Ishikawa (cell line): ENCODE measurements at regions not wholly inside any gene's neighbourhood (a gene's known extent, or its start where the extent isn't known, plus 50 kb on each side); places are given as distances from the start of the nearest gene placed in this dataset.

Experiments
- CEBPB ChIP-seq: IDR thresholded peaks from 2 replicates; pipeline ENCODE4 v1.6.1; 2012
- CREB1 ChIP-seq: IDR thresholded peaks from 2 replicates; pipeline ENCODE4 v1.6.1; 2012; ENCODE audit warnings: low read depth
- EGR1 ChIP-seq: IDR thresholded peaks from 2 replicates; pipeline ENCODE4 v1.6.1; 2012
- EP300 ChIP-seq: IDR thresholded peaks from 2 replicates; pipeline ENCODE4 v1.6.1; 2012; ENCODE audit warnings: borderline replicate concordance
- FOXM1 ChIP-seq: IDR thresholded peaks from 2 replicates; pipeline ENCODE4 v1.6.1; 2012; ENCODE audit warnings: low read depth, borderline replicate concordance
- NFIC ChIP-seq: IDR thresholded peaks from 2 replicates; pipeline ENCODE4 v1.6.1; 2012
- RAD21 ChIP-seq: IDR thresholded peaks from 2 replicates; pipeline ENCODE4 v1.6.1; 2012; ENCODE audit warnings: low read depth
- TAF1 ChIP-seq: IDR thresholded peaks from 2 replicates; pipeline ENCODE4 v1.6.1; 2012; ENCODE audit warnings: low read depth, mild to moderate bottlenecking
- TCF12 ChIP-seq: IDR thresholded peaks from 2 replicates; pipeline ENCODE4 v1.6.1; 2012; ENCODE audit warnings: low read depth
- TEAD4 ChIP-seq: IDR thresholded peaks from 2 replicates; pipeline ENCODE4 v1.6.1; 2012
- USF1 ChIP-seq: IDR thresholded peaks from 2 replicates; pipeline ENCODE4 v1.6.1; 2012
- YY1 ChIP-seq: IDR thresholded peaks from 2 replicates; pipeline ENCODE4 v1.6.1; 2012; ENCODE audit warnings: low read depth
- ZBTB7A ChIP-seq: IDR thresholded peaks from 2 replicates; pipeline ENCODE4 v1.6.1; 2012; ENCODE audit warnings: low read depth
- TF ChIP-seq, protein P1 (sequence below): IDR thresholded peaks from 2 replicates; pipeline ENCODE4 v1.6.1; 2012
- TF ChIP-seq, protein P2 (sequence below): IDR thresholded peaks from 2 replicates; pipeline ENCODE4 v1.6.1; 2012; ENCODE audit warnings: low read depth, mild to moderate bottlenecking

DNA sequence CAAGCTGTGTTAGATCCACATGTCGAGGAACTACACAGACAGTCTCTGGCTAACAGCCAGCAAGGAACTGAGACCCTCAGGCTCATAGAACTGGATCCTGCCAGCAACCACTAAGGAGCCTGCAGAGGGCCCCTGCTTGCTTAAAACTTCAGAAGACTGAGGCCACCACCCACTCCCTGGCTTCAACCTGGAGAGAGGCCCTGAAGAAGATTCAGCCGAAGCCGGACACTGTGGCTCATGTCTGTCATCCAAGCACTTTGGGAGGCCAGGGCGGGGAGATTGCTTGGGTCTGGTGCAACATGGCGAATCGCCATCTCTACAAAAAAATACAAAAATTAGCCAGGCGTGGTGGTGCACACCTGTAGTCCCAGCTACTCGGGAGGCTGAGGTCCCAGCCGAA lies 92.6 kb upstream of the TMPRSS2 start:
- TF ChIP-seq EGR1 = no peak

DNA sequence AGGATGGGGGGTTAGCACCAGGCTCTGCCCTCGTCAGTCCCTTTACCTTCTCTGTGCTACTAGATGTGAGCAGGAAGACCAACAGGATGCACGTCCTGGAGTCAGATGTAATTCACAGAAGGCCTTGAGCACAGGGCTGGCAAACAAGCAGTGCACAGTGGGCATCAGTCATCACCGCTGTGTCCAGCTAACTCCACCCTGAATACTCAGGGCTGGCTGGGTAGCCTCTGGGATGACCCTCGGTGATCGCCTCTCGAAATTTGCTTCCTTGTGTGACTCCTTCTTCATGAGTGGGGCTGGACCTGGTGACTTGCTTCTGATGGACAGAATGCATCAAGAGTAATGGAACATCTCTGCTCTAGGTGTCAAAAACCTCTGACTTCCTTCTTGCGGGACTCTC lies 92.2 kb upstream of the TMPRSS2 start:
- TF ChIP-seq ZBTB7A (no peak), CEBPB (no peak), USF1 (no peak), FOXM1 (no peak), TAF1 (no peak), EGR1 (no peak), CREB1 (no peak), EP300 (no peak), YY1 (no peak), TCF12 (no peak), NFIC (no peak), TEAD4 (no peak), RAD21 (no peak)
- TF ChIP-seq, protein P1, sequence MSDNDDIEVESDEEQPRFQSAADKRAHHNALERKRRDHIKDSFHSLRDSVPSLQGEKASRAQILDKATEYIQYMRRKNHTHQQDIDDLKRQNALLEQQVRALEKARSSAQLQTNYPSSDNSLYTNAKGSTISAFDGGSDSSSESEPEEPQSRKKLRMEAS = no peak
- TF ChIP-seq, protein P2, sequence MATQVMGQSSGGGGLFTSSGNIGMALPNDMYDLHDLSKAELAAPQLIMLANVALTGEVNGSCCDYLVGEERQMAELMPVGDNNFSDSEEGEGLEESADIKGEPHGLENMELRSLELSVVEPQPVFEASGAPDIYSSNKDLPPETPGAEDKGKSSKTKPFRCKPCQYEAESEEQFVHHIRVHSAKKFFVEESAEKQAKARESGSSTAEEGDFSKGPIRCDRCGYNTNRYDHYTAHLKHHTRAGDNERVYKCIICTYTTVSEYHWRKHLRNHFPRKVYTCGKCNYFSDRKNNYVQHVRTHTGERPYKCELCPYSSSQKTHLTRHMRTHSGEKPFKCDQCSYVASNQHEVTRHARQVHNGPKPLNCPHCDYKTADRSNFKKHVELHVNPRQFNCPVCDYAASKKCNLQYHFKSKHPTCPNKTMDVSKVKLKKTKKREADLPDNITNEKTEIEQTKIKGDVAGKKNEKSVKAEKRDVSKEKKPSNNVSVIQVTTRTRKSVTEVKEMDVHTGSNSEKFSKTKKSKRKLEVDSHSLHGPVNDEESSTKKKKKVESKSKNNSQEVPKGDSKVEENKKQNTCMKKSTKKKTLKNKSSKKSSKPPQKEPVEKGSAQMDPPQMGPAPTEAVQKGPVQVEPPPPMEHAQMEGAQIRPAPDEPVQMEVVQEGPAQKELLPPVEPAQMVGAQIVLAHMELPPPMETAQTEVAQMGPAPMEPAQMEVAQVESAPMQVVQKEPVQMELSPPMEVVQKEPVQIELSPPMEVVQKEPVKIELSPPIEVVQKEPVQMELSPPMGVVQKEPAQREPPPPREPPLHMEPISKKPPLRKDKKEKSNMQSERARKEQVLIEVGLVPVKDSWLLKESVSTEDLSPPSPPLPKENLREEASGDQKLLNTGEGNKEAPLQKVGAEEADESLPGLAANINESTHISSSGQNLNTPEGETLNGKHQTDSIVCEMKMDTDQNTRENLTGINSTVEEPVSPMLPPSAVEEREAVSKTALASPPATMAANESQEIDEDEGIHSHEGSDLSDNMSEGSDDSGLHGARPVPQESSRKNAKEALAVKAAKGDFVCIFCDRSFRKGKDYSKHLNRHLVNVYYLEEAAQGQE = no peak

GRCh38 chr21:41598561-41599431 lies 90.8 kb upstream of the TMPRSS2 start:
- TF ChIP-seq TAF1 (no peak), FOXM1 (no peak), CEBPB (no peak), EP300 (no peak), RAD21 (no peak), TCF12 (no peak)
- TF ChIP-seq, protein P1 = no peak
- TF ChIP-seq, protein P2 = no peak

GRCh38 chr21:41597811-41598231 lies 89.9 kb upstream of the TMPRSS2 start:
- TF ChIP-seq NFIC (no peak), TAF1 (no peak), YY1 (no peak), ZBTB7A (no peak), EGR1 (no peak), RAD21 (no peak)
- TF ChIP-seq, protein P2 = no peak

DNA sequence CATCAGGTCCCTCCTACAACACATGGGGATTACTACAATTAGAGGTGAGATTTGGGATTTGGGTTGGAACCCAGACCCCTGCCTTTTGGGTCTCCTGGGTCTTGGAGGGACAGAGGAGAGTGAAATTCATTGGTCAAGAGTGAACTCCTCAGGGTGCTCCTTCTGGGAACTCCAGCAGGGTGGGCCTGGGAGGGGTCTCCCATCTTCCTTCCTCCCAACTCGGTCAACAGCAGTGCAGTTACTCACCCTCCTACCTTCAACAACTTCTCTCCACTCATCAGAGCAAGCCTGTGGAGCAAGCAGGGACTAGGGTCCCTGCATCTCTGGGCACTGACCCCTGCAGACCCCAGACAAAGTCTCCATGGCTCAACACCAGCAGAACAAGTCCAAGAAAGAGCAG lies 89.3 kb upstream of the TMPRSS2 start:
- TF ChIP-seq TAF1 (no peak), RAD21 (no peak), NFIC (no peak), TCF12 (no peak), ZBTB7A (no peak), CREB1 (no peak), YY1 (no peak), CEBPB (no peak), EP300 (no peak), USF1 (no peak), EGR1 (no peak), FOXM1 (no peak), TEAD4 (no peak)
- TF ChIP-seq, protein P2 = no peak
- TF ChIP-seq, protein P1 = no peak
